ENCODE measurements at regions not wholly inside any gene's neighbourhood (a gene's known extent, or its start where the extent isn't known, plus 50 kb on each side); places are given as distances from the start of the nearest gene placed in this dataset.

- TF ChIP-seq POLR2A (IDR thresholded peaks at IDR 0.05) (no peak), POLR2AphosphoS5 (IDR thresholded peaks at IDR 0.05) (no peak)
Observed at GRCh38 chr13:37985281-37985680, 115.7 kb upstream of the TRPC4 start.
